ENCODE measurements at regions not wholly inside any gene's neighbourhood (a gene's known extent, or its start where the extent isn't known, plus 50 kb on each side); places are given as distances from the start of the nearest gene placed in this dataset.

DNA sequence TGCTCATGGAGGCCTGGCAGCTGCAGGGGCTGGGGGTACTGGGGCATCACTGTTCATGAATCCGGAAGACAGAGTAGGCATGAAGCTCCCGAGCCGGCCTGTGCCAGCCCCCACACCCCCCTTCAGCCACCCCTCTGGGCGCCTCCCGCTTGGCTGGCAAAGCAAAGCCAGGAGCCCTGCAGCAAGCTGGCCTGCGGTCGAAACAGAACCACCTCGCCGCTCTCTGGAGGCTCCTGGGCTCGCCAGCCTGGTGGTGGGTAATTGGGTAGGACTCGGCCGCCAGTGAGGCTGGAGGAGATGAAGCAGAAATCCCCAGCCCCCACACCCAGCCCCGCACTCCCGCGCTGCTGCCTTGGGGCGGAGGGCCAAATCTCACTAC, 70.9 kb upstream of the GPC1 start:
- no peak for DNase-seq

DNA sequence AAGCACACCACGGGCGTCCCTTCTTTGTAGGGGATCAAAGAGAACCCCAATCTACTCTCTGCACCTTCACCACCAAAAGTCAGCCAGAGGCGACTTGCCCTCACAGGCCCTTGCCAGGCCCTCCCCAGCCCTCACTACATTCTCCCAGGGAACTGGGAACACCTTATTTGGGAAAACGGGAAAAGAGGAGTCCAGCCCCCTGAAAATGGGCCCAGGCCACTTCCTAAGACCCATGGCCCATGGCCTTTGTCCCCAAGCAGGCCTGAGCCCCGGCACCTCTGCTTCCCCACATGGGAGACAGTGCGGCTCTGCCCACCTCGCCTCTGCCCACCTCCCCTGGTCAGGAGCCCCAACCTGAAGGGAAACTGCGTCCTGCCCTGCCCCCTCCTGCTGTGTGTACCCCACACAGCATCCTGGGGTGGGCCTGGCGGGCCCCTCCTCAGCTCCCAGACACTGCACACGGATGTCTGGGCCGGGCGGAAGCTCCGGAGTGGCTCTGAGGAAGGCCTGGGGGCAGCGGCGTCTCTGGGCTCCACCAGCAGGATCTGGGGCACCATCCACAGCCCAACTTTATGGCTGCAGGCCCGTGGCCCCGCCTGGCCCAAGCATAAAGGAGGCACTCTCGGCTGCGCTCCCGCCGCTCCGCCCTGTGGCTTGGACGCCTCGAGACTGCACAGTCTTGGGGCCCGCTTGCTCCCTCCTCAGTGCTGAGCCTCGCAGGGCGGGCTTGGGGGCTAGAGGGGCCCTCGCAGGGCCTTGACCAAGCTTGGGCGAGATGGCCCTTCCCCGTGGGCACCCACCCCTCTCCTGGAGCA, 70.3 kb upstream of the GPC1 start:
- no peak for DNase-seq

DNA sequence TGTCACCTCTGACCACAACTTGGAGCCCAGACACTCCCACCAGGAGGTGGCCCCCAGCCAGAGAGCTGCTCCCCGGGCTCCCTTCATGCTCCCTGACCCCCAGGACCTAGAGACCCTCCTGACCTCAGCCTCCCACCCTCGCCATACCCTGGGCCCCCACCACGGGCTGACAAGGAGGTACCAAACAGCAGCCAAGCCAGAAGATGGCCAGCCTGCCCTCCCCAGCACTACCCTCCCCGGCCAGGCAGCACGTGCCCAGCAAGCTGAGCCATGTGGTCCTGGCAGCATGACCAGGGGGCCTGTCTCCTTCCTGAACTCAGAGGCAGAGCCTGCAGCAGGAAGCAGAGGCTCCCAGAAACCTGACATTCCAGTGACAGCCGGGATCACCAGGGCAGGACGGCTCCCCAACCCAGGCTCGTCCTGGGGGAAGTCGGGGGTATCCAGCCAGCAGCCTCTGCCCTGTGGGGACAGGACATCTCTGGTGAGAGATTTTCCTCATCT, 69.4 kb upstream of the GPC1 start:
- no peak for DNase-seq

DNA sequence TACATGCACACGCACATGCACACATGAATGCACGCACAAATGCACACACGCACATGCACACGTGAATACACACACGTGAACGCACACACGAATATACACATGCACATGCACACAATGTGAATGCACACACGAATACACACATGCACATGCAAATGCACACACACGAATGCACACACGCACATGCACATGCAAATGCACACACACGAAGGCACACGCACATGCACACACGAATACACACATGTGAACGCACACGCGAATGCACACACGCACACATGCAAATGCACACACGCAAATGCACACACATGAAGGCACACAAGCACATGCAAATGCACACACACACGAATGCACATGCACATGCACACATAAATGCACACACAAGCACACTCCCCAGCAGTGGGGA, 68.6 kb upstream of the GPC1 start:
- DNase-seq = no peak

DNA sequence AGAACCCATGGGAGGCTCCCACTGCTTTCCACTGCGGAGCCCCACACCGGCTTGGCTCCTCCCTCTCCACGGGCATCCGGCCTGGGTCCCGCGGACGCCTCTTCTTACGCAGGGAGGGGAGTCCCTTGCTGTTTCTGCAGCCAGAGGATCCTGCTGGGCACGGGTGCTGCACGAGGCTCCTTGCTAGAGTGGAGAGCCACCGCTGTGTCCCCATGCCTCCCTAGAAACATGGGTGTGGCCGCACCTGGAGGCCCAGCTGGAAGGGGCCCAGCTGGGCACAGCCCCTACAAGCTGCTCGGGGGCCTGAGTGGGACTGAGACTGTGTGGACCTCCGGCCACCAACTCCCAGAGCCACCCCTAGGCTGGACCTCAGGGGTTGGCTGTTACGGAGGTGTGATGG, 67.7 kb upstream of the GPC1 start:
- no peak for DNase-seq

DNA sequence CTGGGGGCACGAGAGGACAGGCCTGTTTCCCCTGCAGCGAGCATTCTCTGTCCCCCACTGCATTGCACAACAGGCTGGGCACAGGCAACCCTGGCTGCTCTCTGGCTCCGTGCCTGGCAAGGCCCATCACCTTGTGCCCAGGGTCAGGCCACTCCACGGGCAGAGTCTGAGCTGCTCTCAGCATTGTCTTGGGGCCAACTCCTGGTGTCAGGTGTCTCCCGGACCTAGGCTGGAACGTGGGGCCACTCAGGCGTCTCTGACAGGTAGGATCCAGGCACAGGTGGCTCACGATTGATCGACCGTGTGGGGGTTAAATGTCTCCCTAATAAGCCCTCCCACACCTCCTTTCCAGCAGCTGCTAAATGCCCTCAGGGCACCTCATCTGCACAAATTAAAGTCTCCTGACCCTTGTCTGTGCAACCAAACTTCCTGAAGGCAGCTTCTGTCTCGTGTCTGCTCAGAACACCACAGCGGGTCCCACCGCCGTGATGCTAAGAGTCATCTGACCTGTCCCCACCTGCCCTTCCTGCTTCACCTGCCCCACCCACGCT, 66.6 kb upstream of the GPC1 start:
- no peak for DNase-seq

DNA sequence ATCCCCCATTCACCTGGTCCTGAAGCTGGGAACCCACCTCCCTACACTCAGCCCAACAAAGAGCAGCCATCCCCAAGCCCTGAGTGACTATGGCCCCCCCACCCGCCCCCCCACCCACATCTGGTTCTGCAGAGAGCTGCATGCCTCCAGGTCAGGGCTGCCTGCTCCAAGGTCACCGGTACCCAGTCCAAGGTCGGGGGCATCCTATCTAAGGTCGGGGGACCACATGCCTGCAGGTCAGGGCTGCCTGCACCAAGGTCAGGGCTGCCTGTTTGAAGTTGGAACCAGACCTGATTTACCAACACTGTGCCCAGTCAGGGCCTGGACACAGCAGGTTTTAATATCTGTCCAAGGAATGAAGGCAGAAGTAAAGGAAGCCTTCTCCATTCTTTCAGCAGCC, 66.1 kb upstream of the GPC1 start:
- no peak for DNase-seq

DNA sequence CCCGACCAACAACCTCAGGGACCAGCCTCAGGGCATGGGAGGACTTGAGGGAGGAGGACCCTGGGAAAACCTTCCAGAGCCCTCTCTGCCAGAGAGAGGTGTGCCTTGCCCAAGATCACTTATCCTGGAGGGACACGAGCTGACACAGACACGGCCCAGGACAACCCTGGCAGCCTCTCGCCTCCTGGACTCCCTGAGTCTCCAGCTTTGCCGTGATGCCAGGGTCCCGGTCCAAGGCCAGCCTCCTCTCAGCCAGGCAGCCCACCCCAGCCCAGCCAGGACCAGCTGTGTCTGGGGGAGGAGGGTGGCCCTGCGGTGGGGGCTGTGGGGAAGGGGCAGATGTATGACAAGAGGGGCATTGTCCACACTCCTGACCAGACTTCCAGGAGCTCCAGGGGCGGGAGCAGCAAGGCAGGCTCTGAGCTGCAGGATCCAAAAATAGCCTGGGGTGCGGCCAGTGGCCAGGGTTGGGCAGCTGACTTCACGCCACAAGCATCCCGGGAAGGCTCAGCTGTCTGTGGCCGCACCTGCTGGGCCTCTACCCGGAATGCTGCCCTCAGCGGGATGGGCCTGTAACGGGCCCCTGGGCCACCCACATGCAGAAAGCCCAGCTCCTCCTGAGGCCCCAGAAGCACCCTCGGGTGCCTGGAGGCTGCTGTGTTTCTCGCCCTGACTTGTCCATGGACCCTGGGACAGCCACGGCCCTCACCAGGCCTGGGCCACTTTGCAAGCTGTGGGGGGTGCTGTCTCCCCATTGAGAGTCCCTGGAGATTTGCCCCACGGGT, 65.5 kb upstream of the GPC1 start:
- DNase-seq = no peak

DNA sequence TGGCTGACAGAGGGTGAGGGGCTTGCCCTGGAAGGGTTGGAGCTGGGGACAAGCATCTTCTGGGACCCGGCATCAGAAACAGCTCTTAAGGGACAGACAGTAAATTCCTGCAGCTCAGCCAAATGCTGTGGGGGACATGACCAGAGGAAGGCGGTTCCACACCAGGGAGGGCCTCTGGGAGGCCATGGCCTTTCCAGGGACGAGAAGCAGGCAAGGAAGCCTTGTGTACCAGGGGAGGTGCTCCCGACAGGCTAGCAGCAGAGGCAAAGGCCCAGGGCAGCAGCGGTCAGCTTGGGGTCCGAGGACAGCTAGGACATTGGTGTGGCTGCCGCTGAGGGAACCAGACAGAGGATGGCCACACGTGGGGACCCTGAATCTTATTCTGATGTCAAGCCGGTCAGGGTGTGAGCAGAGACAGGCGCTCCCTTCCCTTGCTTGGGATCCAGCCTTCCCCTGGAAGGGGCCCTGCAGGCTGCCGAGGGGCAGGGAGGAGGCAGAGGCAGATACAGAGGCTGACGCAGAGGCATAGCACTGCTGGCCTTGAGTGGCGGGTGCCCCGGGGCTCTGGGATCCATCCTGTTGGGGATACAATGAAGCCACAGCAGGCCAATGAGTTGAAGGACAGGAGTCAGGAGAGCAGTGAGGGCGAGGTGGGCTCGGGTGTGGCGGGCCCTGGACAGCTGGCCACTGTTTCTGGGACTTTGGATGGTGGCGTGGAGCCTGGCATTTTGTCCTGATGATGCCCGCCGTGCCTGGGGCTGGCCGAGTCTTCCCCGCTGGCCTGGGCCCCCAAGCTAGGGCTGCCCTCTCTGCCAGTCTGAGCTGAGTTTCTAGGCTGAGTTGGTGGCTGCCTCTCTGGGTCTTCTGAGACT, 64.1 kb upstream of the GPC1 start:
- DNase-seq = no peak

DNA sequence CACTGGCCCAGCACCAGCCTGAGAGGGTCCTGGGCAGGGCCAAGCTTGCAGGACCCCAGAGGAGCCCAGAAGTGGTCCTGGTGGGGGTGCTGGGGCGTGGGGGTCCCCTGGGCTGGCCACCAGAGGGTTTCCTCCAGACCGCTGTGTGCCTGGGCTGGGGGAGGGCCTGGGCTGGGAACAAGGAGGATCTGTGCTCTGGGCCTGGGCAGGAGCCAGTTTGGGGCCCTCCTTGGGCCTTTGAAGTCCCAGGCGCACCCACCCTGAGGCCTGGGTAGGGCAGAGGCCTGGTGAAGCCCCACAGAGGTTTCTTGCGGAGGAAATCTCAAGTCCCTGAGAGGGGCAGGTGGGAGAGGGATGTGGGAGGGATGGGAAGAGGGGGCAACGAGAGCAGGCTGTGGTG, 63.4 kb upstream of the GPC1 start:
- DNase-seq = no peak

DNA sequence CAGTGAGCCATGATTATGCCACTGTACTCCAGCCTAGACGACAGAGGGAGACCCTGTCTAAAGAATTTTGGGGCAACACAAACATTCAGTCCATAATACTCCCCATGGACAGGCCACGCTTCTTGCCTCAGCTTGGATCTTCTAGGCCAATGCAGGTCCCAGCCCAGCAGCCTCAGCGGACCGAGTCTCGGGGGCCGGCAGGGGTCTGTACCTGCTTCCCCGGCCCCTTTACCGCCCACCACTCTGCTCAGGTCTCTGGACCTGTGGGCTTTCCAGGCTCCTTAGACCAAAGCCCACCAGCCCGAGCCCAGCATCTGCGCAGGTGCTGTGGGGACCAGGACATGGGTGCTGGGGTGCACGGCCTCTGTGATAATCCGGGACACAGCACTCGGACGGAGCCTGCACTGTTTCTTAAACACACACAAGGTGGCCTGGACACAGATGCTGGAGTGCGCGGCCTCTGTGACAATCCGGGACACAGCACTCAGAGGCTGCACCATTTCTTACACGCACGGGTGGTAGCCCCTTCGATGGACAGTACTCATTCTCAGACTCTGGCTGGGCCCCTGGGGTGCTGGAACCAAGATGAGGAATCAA, 62.1 kb upstream of the GPC1 start:
- no peak for DNase-seq

DNA sequence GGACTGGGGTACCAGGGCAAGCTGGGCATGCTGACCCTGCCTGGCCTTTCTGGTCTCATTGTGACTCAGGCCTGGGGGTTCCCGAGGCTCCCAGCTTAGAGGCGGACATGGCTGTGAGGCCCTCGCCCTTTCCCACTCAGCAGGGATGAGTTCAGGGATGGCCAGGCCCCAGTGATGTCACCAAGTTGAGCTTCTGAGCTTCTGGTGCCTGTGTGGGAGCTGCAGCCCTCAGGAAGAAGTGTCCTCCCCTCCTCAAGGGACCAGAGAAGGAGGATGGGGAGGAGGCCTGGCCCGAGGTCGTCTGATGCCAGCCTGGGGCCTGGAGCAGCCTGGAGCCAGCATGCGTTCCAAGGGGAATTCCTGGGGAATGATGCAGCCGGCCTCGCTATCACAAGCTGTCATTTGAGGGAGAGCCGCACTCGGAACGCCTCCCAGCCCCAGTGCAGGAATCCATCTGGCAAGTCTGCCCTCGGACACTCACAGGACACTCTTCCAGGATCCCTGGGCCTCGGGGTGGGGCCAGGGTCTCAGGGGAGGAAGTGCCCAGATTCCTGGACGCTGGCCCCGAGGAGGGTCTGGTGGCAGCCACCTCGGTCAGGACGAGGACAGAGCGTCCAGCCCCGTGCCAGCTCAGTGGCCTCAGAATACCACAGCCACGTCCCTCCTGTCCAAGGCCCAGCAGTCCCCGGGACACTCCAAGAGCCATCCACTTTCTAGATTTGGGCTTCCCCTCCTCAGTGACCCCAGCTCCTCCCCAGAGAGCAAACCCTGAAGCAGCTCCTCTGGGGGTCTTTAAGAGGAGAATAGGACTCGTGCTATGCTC, 61.2 kb upstream of the GPC1 start:
- no peak for DNase-seq

DNA sequence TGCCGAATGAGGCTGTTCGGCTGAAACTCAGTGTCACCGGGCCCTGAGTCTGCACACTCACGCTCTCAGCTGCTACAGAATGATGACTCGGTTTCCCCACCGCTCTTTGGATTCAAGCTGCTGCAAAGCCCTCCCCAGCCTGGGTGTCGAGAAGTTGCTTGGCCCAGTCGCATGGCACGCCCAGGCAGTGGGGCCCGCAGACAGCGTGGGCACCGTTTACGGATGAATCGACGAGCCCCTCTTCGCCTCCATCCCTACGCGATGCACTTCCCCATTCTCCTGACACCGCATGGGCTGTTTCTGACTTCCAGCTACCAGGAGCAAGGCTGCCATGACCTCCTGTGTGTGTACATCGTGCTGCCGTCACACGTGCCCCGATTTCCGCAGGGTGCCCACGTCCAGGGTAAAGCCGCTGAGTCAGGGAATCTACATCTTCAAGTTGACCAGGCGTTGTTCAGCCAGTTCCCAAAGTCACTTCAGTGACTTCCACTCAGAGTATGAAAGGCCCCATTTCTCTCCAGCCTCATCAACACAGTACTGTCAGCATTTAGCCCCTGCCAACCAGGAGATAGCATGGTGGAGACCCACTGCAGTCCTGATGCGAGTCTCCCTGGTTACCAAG, 60.3 kb upstream of the GPC1 start:
- DNase-seq = no peak

DNA sequence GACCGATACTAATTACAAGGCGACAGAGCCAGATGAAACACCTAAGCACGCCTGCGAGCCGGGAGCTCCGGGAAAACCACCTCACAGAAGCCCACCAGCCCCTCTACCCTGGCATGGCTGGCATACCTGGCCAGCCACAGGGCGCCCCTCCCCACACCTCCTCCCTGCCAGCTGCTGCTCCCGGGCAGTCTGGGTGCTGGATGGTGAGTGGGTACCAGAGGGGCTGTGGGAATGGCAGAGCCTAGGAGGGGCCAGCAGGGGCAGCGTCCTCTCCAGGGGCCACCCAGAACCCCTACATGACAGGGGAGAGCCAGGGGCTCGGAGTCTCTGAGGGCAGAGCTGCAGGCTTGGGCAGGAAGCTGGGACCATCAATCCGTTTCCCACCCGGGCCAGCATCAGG, 58.7 kb upstream of the GPC1 start:
- no peak for DNase-seq

DNA sequence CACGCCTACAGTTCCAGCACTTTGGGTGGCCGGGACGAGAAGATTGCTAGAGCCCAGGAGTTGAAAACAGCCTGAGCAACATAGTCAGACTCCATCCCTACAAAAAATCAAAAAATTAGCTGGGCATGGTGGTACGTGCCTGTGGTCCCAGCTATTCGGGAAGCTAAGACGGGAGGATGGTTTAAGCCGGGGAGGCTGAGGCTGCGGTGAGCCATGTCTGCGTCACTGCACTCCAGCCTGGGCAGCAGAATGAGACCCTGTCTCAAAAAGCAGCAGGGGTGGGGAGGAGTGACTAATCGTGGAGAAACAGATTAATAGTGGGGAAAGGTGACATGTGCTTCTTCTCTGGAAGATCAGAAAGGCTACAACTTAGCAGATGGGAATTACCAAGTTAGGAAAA, 58.1 kb upstream of the GPC1 start:
- no peak for DNase-seq

DNA sequence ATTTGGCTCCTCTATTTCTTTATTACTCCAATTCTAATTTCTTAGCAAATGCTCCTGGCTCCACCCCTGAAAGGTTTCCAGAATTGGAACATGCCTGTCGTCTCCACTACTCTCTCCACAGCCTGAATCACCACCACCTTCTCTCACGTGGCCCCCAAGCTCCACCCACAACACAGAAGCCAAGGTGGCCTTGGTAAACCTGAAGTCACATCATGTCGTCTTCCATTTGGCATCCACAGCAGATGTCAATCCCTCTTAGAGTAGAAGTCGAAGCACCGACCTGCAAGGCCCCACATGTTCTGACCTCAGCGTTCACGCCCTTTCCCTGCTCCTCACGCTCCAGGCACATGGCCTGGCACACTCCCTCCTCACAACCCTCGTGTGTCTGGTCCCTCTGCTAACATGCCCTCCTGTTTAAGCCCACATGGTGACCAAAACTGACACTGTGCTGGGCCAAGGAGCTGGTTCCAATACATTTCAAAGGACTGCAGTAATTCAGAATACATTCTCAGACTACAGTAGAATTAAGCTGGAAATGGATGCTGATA, 56.3 kb upstream of the GPC1 start:
- no peak for DNase-seq

DNA sequence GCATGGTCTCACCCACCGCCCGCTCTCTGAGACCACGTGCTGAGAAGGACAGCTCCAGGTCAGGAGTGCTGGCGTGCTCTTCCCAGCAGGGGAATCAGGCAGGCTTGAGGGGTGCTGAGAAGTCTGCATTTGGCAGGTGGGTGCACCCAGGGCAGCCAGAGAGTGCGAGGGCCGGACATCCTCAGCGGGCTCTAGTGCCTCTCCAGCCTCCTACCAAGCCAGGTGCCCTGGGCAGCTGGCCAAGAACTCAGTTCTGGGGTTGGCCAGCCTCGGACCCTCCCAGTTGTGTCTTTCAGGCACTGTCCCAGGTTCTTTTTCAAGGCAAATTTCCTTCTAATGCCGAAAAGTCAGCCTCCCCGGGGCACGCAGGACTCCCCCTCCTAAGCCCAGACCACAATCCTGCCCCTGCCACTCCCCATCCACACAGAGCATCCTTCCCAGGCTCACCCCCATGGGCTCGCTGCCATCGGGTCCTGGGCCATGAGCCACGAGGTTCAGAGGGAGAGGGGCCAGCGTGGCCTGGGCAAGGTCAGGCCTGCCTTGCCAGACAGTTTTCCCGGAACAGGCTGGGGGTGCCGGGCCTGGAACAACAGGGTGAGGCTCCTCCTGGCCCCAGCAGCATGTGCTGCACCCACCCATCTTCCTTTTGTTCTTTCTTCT, 52.2 kb upstream of the GPC1 start:
- DNase-seq = no peak

DNA sequence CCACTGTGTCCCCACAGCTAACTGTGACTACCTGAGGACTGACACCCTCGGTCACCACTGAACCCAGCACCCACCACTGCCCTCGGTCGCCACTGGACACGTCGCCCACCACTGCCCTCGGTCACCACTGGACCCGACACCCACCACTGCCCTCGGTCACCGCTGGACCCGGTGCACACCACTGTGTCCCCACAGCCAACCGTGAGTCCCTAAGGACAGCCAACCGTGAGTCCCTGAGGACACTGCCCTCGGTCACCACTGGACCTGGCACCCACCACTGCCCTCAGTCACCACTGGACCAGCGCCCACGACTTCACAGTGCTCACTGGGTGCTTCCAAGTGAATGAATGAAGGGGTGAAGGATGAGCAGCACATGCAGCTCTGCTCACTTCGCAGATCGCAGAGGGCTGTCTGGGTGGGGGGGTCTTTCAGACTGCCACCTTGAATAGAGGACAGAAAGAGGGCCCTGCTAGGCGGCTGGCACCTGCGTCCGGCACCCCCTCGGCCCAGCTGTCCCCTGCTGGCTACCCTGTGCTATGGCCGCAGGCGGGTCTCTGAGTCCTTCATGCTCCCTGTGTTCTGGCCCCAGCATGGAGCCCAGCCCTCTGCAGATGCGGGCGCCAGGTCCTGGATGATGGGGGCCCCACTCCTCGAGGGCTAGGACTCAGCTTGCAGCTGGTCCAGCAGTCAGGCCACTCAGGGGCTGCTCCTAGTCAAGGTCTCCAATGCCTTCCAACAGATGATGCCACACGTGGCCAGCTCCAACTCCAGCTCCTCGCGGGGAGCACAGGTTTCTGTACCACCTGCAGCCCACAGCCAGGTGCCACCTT, 51.4 kb upstream of the GPC1 start:
- no peak for DNase-seq

DNA sequence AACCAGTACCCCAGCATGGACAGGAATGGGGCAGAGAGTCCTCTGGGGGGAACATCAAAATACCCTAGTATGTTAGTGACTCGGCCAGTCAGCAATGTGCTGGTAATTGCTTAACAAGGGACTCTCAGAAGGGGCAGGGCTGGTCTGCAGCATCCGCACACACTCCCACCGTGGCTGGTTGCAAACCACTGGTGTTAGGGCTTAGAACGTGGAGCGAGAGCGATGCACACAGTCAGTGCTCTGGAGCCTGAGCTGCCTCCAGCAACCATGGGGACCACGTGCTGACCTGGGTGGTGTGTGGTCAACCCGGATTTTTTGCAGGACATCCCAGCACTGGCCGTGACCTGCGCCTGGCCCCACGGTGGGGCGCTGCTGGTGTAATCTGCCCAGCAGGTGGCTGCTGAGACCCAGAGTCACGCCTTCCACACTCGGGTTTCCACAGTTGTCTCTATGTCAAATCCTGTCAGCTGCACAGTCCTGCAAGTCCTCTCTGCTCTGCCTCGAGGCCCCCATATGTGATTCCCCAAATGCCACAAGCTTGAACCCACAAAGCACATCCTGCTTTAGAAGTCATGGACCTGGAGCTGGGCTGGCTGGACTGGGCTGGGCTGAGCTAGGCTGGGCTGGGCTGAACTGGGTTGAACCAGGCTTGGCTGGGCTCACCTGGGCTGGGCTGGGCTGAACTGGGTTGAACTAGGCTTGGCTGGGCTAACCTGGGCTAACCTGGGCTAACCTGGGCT, 50.6 kb upstream of the GPC1 start:
- DNase-seq = no peak

Measured in NCI-H524 treated with DMSO at 0.1 percent for 48 hours (cell line).